SK-N-SH (cell line): ENCODE measurements at regions not wholly inside any gene's neighbourhood (a gene's known extent, or its start where the extent isn't known, plus 50 kb on each side); places are given as distances from the start of the nearest gene placed in this dataset.

Experiments
- EZH2phosphoT487 ChIP-seq: fragments of 200-600 bp; sonication (generic); IDR thresholded peaks from 2 replicates; pipeline ENCODE4 v1.6.1; 2017; ENCODE audit warnings: low read depth, mixed run types, mild to moderate bottlenecking, antibody characterized with exemption, moderate library complexity, borderline replicate concordance
- GABPA ChIP-seq: IDR thresholded peaks from 2 replicates; pipeline ENCODE4 v1.4.0; 2012; ENCODE audit warnings: low read depth, mild to moderate bottlenecking
- MEF2A ChIP-seq: IDR thresholded peaks from 2 replicates; pipeline ENCODE4 v1.4.0; 2012; ENCODE audit warnings: low read depth, borderline replicate concordance
- POLR2AphosphoS5 ChIP-seq: IDR thresholded peaks from 2 replicates; pipeline ENCODE4 v1.6.1; 2012; ENCODE audit warnings: low read depth, low read length
- RFX5 ChIP-seq: IDR thresholded peaks from 2 replicates; pipeline ENCODE4 v1.6.1; 2012; ENCODE audit warnings: mild to moderate bottlenecking, improper control_type of control experiment, low read length
- SIN3A ChIP-seq: IDR thresholded peaks from 2 replicates; pipeline ENCODE4 v1.6.1; 2012; ENCODE audit warnings: low read depth, mild to moderate bottlenecking, low read length, moderate library complexity, borderline replicate concordance
- TF ChIP-seq, protein P1 (sequence below): IDR thresholded peaks from 2 replicates; pipeline ENCODE4 v1.6.1; 2012; ENCODE audit warnings: mild to moderate bottlenecking, low read depth, low read length, moderate library complexity
- TF ChIP-seq, protein P2 (sequence below): fragments of 200-600 bp; sonication (generic); IDR thresholded peaks from 2 replicates; pipeline ENCODE4 v1.6.1; 2017; ENCODE audit warnings: antibody characterized with exemption, mild to moderate bottlenecking, moderate library complexity
- TF ChIP-seq, protein P3 (sequence below): IDR thresholded peaks from 2 replicates; pipeline ENCODE4 v1.4.0; 2012; ENCODE audit warnings: low read depth

DNA sequence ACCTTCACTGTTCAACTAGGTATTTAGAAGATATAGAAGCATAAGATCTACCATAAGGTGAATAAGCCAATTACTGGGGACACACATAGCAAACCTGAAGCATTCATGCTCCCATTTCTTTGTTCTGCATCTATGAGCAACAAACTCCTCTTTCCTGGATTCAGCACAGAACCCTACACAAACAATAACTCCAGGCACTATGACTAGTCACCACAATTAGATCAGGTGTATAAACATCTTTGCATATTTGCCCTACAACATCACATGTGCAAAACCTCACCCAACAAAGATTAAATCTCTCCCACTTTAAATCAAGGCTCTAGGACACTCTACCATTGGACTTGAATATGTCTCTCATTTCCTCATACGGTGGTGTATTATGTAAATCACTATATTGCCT lies 652.3 kb downstream of the EPHA7 start:
- TF ChIP-seq, protein P1, sequence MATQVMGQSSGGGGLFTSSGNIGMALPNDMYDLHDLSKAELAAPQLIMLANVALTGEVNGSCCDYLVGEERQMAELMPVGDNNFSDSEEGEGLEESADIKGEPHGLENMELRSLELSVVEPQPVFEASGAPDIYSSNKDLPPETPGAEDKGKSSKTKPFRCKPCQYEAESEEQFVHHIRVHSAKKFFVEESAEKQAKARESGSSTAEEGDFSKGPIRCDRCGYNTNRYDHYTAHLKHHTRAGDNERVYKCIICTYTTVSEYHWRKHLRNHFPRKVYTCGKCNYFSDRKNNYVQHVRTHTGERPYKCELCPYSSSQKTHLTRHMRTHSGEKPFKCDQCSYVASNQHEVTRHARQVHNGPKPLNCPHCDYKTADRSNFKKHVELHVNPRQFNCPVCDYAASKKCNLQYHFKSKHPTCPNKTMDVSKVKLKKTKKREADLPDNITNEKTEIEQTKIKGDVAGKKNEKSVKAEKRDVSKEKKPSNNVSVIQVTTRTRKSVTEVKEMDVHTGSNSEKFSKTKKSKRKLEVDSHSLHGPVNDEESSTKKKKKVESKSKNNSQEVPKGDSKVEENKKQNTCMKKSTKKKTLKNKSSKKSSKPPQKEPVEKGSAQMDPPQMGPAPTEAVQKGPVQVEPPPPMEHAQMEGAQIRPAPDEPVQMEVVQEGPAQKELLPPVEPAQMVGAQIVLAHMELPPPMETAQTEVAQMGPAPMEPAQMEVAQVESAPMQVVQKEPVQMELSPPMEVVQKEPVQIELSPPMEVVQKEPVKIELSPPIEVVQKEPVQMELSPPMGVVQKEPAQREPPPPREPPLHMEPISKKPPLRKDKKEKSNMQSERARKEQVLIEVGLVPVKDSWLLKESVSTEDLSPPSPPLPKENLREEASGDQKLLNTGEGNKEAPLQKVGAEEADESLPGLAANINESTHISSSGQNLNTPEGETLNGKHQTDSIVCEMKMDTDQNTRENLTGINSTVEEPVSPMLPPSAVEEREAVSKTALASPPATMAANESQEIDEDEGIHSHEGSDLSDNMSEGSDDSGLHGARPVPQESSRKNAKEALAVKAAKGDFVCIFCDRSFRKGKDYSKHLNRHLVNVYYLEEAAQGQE, result no peak
- TF ChIP-seq, protein P2, sequence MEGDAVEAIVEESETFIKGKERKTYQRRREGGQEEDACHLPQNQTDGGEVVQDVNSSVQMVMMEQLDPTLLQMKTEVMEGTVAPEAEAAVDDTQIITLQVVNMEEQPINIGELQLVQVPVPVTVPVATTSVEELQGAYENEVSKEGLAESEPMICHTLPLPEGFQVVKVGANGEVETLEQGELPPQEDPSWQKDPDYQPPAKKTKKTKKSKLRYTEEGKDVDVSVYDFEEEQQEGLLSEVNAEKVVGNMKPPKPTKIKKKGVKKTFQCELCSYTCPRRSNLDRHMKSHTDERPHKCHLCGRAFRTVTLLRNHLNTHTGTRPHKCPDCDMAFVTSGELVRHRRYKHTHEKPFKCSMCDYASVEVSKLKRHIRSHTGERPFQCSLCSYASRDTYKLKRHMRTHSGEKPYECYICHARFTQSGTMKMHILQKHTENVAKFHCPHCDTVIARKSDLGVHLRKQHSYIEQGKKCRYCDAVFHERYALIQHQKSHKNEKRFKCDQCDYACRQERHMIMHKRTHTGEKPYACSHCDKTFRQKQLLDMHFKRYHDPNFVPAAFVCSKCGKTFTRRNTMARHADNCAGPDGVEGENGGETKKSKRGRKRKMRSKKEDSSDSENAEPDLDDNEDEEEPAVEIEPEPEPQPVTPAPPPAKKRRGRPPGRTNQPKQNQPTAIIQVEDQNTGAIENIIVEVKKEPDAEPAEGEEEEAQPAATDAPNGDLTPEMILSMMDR, result no peak
- TF ChIP-seq RFX5 (no peak), GABPA (no peak), POLR2AphosphoS5 (no peak), MEF2A (no peak), SIN3A (no peak), EZH2phosphoT487 (no peak)
- TF ChIP-seq, protein P3, sequence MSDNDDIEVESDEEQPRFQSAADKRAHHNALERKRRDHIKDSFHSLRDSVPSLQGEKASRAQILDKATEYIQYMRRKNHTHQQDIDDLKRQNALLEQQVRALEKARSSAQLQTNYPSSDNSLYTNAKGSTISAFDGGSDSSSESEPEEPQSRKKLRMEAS, result no peak
